ENCODE measurements at regions not wholly inside any gene's neighbourhood (a gene's known extent, or its start where the extent isn't known, plus 50 kb on each side); places are given as distances from the start of the nearest gene placed in this dataset.
"Not testable (repeated sequence)": the region's sequence is repeated elsewhere in the genome, so short reads cannot be mapped to it uniquely, and the experiment has no call there.

- DNase-seq (ENCODE audit: low read depth) = not testable (repeated sequence)
These were observed 73.5 kb upstream of the ZNF644 start for GRCh38 chr1:91095321-91095720.

GRCh38 chr1:91092503-91092902, 70.7 kb upstream of the ZNF644 start:
- DNase-seq (ENCODE audit: low read depth) = no peak

- DNase-seq (ENCODE audit: low read depth) = no peak
These were observed 70.0 kb upstream of the ZNF644 start for GRCh38 chr1:91091812-91092211.

GRCh38 chr1:91080650-91081049, 58.8 kb upstream of the ZNF644 start:
- no peak for DNase-seq (ENCODE audit: low read depth)

- no peak for DNase-seq (ENCODE audit: low read depth)
These were observed 57.0 kb upstream of the ZNF644 start for GRCh38 chr1:91078859-91079258.

- DNase-seq (ENCODE audit: low read depth) = no peak
These were observed 55.0 kb upstream of the ZNF644 start for GRCh38 chr1:91076834-91077233.

GRCh38 chr1:91075233-91076135, 53.6 kb upstream of the ZNF644 start:
- DNase-seq (ENCODE audit: low read depth) = no peak

GRCh38 chr1:91073299-91073698, 51.5 kb upstream of the ZNF644 start:
- DNase-seq (ENCODE audit: low read depth) = no peak

- no peak for DNase-seq (ENCODE audit: low read depth)
These were observed 50.0 kb upstream of the ZNF644 start for GRCh38 chr1:91071838-91072237.

Measured in activated T-helper 1 cell treated with Interleukin-2 at 50 U/mL for 16 hours (primary cell).